ENCODE measurements at regions not wholly inside any gene's neighbourhood (a gene's known extent, or its start where the extent isn't known, plus 50 kb on each side); places are given as distances from the start of the nearest gene placed in this dataset.
"Not testable (repeated sequence)": the region's sequence is repeated elsewhere in the genome, so short reads cannot be mapped to it uniquely, and the experiment has no call there.

DNA sequence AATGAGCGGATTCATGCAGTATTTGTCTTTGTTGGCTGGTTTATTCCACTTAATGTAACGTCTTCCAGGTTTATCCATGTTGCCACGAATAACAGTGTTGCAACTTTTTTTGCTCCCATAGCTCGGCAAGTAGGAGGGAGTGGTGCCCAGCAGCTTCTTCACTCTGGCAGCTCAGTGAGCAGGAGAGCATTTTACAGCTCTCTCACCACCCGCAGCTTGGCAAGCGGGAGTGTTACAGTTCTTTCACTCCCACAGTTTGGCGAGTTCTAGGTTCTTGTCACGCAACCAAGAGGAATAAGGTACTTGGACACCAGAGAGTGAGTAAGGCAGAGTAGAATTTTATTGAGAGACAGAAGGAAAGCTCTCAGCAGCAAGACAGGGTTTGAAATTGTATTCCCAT is 935.2 kb downstream of the TBL1XR1 start:
- no peak overlapping the region for H3K4me2 ChIP-seq
- no peak overlapping the region for H3K27ac ChIP-seq
- no peak for TF ChIP-seq Cebpa-rat (IDR thresholded peaks at IDR 0.05)
- no peak overlapping the region for H3K9ac ChIP-seq
- no peaks in the 10 kb centered on the region for H3K4me1 ChIP-seq
- H3K4me3 ChIP-seq, result no peak overlapping the region
- H3K27me3 ChIP-seq, result no peaks in the 10 kb centered on the region
- no peaks in the 10 kb centered on the region for H3K36me3 ChIP-seq
- H4K20me1 ChIP-seq, result no peaks in the 10 kb centered on the region
- peaks cover 10 to 26% (median 12%) of the 10 kb centered on the region in 11 experiments for H3K9me3 ChIP-seq (replicated peaks in 1 of 11)

DNA sequence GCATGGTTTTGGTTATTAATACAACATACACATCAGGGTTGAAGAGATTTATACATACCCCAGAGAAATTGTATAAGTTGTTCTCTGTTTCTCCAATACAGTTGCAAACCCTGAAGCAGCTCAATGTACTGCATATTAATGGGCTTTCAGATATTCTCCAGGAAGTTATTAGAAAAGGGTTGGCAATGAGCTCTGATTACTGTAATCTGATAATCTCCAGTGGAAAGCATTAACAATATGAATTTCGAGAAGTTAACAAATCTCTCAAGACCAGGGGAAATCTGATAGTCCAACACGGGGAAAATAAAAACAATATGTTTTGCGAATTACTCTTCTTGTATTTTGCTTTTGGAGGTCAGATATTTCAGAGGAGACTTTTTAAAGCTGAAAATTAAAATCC is 950.1 kb downstream of the TBL1XR1 start:
- no peak overlapping the region for H3K4me2 ChIP-seq
- no peaks in the 10 kb centered on the region for H3K27me3 ChIP-seq
- H3K4me1 ChIP-seq, result no peaks in the 10 kb centered on the region
- H3K9me3 ChIP-seq (replicated peaks in 1 of 11), result 0 out of 22 replicates have a peak, but pooled peaks cover 0 to 3% (median 0%) of the 10 kb centered on the region in 11 experiments
- H3K27ac ChIP-seq, result no peak overlapping the region
- H3K36me3 ChIP-seq, result no peaks in the 10 kb centered on the region
- H3K4me3 ChIP-seq, result no peak overlapping the region
- H3K9ac ChIP-seq, result no peak overlapping the region
- TF ChIP-seq Cebpa-rat (IDR thresholded peaks at IDR 0.05), result no peak
- H4K20me1 ChIP-seq, result no peaks in the 10 kb centered on the region

DNA sequence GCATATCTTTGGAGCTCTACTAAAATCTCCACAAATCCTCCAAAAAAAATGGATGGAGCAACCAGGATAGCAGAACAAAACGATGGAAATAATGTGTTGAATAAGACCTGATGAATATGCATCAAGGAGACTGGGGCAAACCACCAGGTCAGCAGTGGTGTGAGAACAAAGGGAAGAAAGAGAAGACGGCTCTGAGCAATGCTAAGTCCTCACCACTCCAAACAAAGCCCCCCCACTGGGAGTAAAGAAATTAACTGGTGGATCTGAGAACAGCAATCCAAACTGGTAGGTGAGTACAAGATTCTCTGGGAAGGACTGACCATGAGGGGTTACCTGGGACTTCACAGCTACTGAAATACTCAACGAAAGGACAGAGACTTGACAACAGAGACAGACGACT is 977.3 kb downstream of the TBL1XR1 start:
- Histone ChIP-seq H3K4me1 (no peaks in the 10 kb centered on the region), H4K20me1 (no peaks in the 10 kb centered on the region), H3K27me3 (no peaks in the 10 kb centered on the region), H3K36me3 (no peaks in the 10 kb centered on the region), H3K4me2 (no peak overlapping the region), H3K4me3 (no peak overlapping the region), H3K27ac (no peak overlapping the region), H3K9me3 (replicated peaks in 1 of 11) (no peaks in the 10 kb centered on the region), H3K9ac (no peak overlapping the region)
- TF ChIP-seq Cebpa-rat (IDR thresholded peaks at IDR 0.05), result no peak

DNA sequence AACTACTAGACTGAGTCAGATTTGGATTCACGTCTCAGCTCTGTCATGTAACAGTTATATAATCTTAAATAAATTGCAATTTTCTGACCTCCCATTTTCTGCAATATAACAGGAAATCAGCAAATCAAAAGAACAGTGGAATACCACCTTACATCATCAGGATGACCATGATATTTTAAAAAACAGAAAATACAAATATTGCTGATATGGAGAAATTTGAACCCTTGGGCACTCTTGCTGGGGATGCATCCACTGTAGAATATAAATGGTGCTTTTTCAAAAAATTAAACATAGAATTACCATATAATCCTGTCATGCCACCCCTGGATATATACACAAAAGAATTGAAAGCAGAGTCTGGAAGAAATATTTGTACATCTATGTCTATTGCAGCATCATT is 982.5 kb downstream of the TBL1XR1 start:
- H3K4me2 ChIP-seq, result no peak overlapping the region
- H3K4me1 ChIP-seq, result no peaks in the 10 kb centered on the region
- H4K20me1 ChIP-seq, result no peaks in the 10 kb centered on the region
- no peaks in the 10 kb centered on the region for H3K36me3 ChIP-seq
- no peak overlapping the region for H3K9ac ChIP-seq
- no peaks in the 10 kb centered on the region for H3K27me3 ChIP-seq
- no peak for TF ChIP-seq Cebpa-rat (IDR thresholded peaks at IDR 0.05)
- no peak overlapping the region for H3K4me3 ChIP-seq
- H3K9me3 ChIP-seq (replicated peaks in 1 of 11), result peaks cover 0 to 14% (median 8%) of the 10 kb centered on the region in 11 experiments; a peak in 10 of 22 replicates
- H3K27ac ChIP-seq, result no peak overlapping the region

DNA sequence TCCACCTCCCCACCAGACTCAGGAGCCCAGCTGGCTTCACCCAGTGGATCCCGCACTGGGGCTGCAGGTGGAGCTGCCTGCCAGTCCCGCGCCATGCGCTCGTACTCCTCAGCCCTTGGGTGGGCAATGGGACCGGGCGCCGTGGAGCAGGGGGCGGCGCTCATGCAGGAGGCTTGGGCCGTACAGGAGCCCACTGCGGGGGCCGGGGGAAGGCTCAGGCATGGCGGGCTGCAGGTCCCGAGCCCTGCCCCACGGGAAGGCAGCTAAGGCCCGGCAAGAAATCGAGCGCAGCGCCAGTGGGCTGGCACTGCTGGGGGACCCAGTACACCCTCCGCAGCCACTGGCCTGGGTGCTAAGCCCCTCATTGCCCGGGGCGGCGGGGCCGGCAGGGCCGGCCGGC is 984.0 kb downstream of the TBL1XR1 start:
- H3K9me3 ChIP-seq (replicated peaks in 1 of 11), result peaks cover 0 to 14% (median 8%) of the 10 kb centered on the region in 11 experiments; a peak in 10 of 22 replicates
- not testable (repeated sequence) for H3K4me2 ChIP-seq, H3K4me3 ChIP-seq, H4K20me1 ChIP-seq, H3K27me3 ChIP-seq, H3K27ac ChIP-seq, H3K9ac ChIP-seq, H3K4me1 ChIP-seq, H3K36me3 ChIP-seq

DNA sequence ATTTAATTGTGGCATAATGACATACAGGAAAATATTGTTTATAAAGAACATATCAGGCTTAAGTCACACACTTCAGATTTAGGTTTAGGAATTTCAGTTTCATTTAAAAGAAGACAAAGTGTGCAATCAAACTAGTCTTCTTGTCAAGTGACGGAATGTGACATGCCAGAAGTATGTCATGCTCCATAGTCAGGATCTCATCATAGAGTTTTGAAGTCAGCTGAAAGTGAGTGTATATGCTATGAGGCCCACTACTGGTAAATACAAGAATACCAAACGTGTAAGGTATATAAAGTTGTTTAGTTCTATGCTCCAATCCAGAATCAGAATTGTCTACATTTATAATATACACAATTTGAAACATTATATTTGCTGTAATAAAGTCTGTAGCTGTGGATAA is 988.4 kb downstream of the TBL1XR1 start:
- Histone ChIP-seq H3K9ac (no peak overlapping the region), H3K27me3 (no peaks in the 10 kb centered on the region), H3K4me2 (no peak overlapping the region), H3K36me3 (no peaks in the 10 kb centered on the region), H3K9me3 (replicated peaks in 1 of 11) (peaks cover 0 to 14% (median 8%) of the 10 kb centered on the region in 11 experiments; a peak in 10 of 22 replicates), H3K4me1 (no peaks in the 10 kb centered on the region), H4K20me1 (no peaks in the 10 kb centered on the region), H3K4me3 (no peak overlapping the region), H3K27ac (no peak overlapping the region)
- TF ChIP-seq Cebpa-rat (IDR thresholded peaks at IDR 0.05), result no peak

DNA sequence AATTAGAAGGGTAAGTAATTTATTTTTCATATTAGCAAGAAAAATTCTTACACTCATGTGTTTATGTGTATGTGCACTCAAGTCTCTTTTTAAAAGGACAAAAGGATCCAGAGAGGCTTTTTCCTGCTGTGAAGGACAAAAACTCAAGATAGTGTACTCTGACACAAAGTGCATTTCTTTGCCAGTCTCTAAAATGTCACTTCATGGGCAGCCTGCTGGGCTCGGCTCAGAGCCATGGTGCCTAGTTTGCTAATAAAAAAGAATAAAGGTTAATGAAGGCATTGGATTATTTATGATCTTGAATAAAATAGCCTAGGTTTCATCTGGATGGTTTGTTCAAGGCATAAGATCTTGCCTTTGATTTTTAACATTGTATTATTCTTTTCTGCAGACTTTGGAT is 989.0 kb downstream of the TBL1XR1 start:
- no peaks in the 10 kb centered on the region for H3K27me3 ChIP-seq
- no peaks in the 10 kb centered on the region for H3K4me1 ChIP-seq
- H3K4me2 ChIP-seq, result no peak overlapping the region
- no peak overlapping the region for H3K27ac ChIP-seq
- no peaks in the 10 kb centered on the region for H4K20me1 ChIP-seq
- peaks cover 0 to 8% (median 1%) of the 10 kb centered on the region in 11 experiments; a peak in 9 of 22 replicates for H3K9me3 ChIP-seq (replicated peaks in 1 of 11)
- H3K36me3 ChIP-seq, result no peaks in the 10 kb centered on the region
- H3K4me3 ChIP-seq, result no peak overlapping the region
- no peak for TF ChIP-seq Cebpa-rat (IDR thresholded peaks at IDR 0.05)
- no peak overlapping the region for H3K9ac ChIP-seq

DNA sequence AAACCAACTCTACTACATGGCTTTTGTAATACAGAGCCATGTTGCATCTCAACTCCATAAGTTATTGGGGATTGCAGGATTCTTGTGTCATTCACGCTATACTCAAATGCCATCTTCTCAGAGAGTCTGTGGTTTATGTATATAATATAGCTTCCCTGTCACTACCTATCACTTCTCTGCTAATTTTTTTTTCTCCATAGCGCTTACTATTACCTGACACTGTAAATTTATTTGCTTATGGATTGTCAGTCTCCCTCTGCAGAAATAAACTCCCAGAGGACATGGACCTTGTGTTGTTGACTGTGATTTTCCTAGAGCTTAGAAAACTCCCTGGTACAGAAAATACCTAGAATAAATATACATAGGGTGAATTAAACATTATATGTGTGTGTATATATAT is 990.5 kb downstream of the TBL1XR1 start:
- no peak overlapping the region for H3K9ac ChIP-seq
- no peaks in the 10 kb centered on the region for H3K4me1 ChIP-seq
- no peak overlapping the region for H3K27ac ChIP-seq
- H3K27me3 ChIP-seq, result no peaks in the 10 kb centered on the region
- H4K20me1 ChIP-seq, result no peaks in the 10 kb centered on the region
- H3K9me3 ChIP-seq (replicated peaks in 1 of 11), result no peaks in the 10 kb centered on the region; a peak in 1 of 22 replicates
- H3K4me3 ChIP-seq, result no peak overlapping the region
- no peak overlapping the region for H3K4me2 ChIP-seq
- H3K36me3 ChIP-seq, result no peaks in the 10 kb centered on the region
- TF ChIP-seq Cebpa-rat (IDR thresholded peaks at IDR 0.05), result no peak

DNA sequence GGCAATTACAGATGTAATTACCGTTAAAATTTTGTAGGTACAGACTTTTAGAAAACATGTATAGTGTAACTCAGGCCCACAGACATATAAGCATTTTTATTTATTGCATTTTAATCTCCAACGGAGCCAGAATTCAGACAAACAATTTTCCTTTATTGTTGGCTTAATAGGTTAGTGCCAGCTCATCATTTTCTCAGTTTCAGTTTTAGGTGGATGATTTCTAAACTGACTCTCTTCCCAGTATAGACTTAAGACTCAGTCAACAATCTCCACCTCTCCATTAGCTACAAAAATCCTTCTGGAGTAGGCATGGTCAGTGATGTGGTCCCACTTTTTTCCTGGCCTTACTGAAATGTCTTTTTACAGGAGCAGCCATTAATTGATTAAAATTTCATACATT is 994.6 kb downstream of the TBL1XR1 start:
- no peaks in the 10 kb centered on the region for H3K4me1 ChIP-seq
- H3K9ac ChIP-seq, result no peak overlapping the region
- H3K9me3 ChIP-seq (replicated peaks in 1 of 11), result peaks cover 0 to 5% (median 0%) of the 10 kb centered on the region in 11 experiments; a peak in 3 of 22 replicates
- no peak overlapping the region for H3K4me2 ChIP-seq
- no peaks in the 10 kb centered on the region for H3K36me3 ChIP-seq
- no peak overlapping the region for H3K4me3 ChIP-seq
- no peak for TF ChIP-seq Cebpa-rat (IDR thresholded peaks at IDR 0.05)
- H3K27me3 ChIP-seq, result no peaks in the 10 kb centered on the region
- H3K27ac ChIP-seq, result no peak overlapping the region
- H4K20me1 ChIP-seq, result no peaks in the 10 kb centered on the region

DNA sequence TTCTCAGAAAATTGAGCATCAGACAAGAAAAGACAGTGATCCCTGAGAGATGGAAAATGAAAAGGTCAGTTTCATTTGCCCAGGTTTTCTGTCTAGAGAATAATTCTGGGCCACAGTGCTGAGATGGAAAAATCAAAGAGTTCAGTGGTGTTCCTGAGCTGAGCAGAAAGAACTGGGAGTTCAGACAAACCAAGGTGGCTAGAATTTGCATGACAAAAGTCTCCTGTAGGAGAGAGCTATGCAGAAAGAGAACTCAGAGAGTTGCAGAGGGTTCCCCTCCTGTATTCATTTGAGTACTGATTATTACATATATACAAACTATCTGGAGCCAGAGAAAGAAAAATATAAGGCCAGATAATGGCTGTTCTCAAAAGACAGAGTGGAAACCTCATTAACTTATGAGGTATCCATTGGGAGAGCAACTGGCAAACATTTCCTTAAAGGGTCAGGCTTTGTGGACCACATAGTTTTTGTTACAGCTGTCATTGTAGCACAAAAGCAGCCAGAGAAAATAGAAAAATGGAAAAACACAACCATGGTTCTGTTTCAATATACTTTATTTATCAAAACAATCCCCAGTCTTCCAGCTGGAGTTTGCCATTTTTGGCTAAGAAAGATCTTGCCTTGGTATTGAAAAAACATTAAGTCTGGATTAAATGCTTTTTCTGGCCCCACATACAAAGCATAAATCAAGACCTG is 1004.1 kb downstream of the TBL1XR1 start:
- Histone ChIP-seq H3K27ac (no peak overlapping the region), H4K20me1 (no peaks in the 10 kb centered on the region), H3K9me3 (replicated peaks in 1 of 11) (peaks cover 8 to 21% (median 10%) of the 10 kb centered on the region in 11 experiments; a peak in 16 of 22 replicates), H3K4me2 (no peak overlapping the region), H3K4me1 (no peaks in the 10 kb centered on the region), H3K36me3 (no peaks in the 10 kb centered on the region), H3K4me3 (no peak overlapping the region), H3K9ac (no peak overlapping the region), H3K27me3 (no peaks in the 10 kb centered on the region)
- no peak for TF ChIP-seq Cebpa-rat (IDR thresholded peaks at IDR 0.05)

Measured in BLaER1 treated with 17β-estradiol and CSF1 and Interleukin-3, amounts not matched to agents 10 nM and 100 nM (cell line).